ENCODE measurements at regions not wholly inside any gene's neighbourhood (a gene's known extent, or its start where the extent isn't known, plus 50 kb on each side); places are given as distances from the start of the nearest gene placed in this dataset.
"Not testable (repeated sequence)": the region's sequence is repeated elsewhere in the genome, so short reads cannot be mapped to it uniquely, and the experiment has no call there.

- in situ Hi-C loops (cut with HindIII; ENCODE audit: low pct_ligation_motif_present, low sequenced_read_pairs) = no loop called here
- no peak for DNase-seq
- TF ChIP-seq CTCF (IDR thresholded peaks at IDR 0.05; ENCODE audit: low read depth, low read length, missing control alignments) = no peak
- no peak overlapping the region for H3K27ac ChIP-seq
- no peaks in the 10 kb centered on the region for H3K36me3 ChIP-seq (replicated peaks)
- no peaks in the 10 kb centered on the region for H3K27me3 ChIP-seq (replicated peaks)
- H3K4me3 ChIP-seq (ENCODE audit: low read depth, low read length) = no peak overlapping the region
These were observed 379.9 kb downstream of the PIK3C3 start for GRCh38 chr18:42334931-42335330.

- Histone ChIP-seq H3K36me3 (replicated peaks) (no peaks in the 10 kb centered on the region), H3K27me3 (replicated peaks) (no peaks in the 10 kb centered on the region), H3K27ac (no peak overlapping the region), H3K4me3 (ENCODE audit: low read depth, low read length) (no peak overlapping the region)
- DNase-seq = no peak
- in situ Hi-C loops (cut with HindIII; ENCODE audit: low pct_ligation_motif_present, low sequenced_read_pairs) = no loop called here
- TF ChIP-seq CTCF (IDR thresholded peaks at IDR 0.05; ENCODE audit: low read depth, low read length, missing control alignments) = no peak
These were observed 381.1 kb downstream of the PIK3C3 start for GRCh38 chr18:42336139-42336538.

GRCh38 chr18:42337337-42337736 is 382.3 kb downstream of the PIK3C3 start:
- H3K4me3 ChIP-seq (ENCODE audit: low read depth, low read length); H3K36me3 ChIP-seq (replicated peaks); H3K27ac ChIP-seq; DNase-seq; H3K27me3 ChIP-seq (replicated peaks); in situ Hi-C loops (cut with HindIII; ENCODE audit: low pct_ligation_motif_present, low sequenced_read_pairs): not testable (repeated sequence)

- Histone ChIP-seq H3K36me3 (replicated peaks) (no peaks in the 10 kb centered on the region), H3K4me3 (ENCODE audit: low read depth, low read length) (no peak overlapping the region), H3K27ac (no peak overlapping the region), H3K27me3 (replicated peaks) (no peaks in the 10 kb centered on the region)
- no peak for TF ChIP-seq CTCF (IDR thresholded peaks at IDR 0.05; ENCODE audit: low read depth, low read length, missing control alignments)
- in situ Hi-C loops (cut with HindIII; ENCODE audit: low pct_ligation_motif_present, low sequenced_read_pairs) = no loop called here
- no peak for DNase-seq
These were observed 383.6 kb downstream of the PIK3C3 start for GRCh38 chr18:42338683-42339082.

- DNase-seq = no peak
- in situ Hi-C loops (cut with HindIII; ENCODE audit: low pct_ligation_motif_present, low sequenced_read_pairs) = no loop called here
- no peak for TF ChIP-seq CTCF (IDR thresholded peaks at IDR 0.05; ENCODE audit: low read depth, low read length, missing control alignments)
- no peak overlapping the region for H3K27ac ChIP-seq
- no peak overlapping the region for H3K4me3 ChIP-seq (ENCODE audit: low read depth, low read length)
- H3K36me3 ChIP-seq (replicated peaks) = no peaks in the 10 kb centered on the region
- H3K27me3 ChIP-seq (replicated peaks) = no peaks in the 10 kb centered on the region
These were observed 384.3 kb downstream of the PIK3C3 start for GRCh38 chr18:42339372-42339771.

GRCh38 chr18:42340423-42341009 is 385.5 kb downstream of the PIK3C3 start:
- no peaks in the 10 kb centered on the region for H3K27me3 ChIP-seq (replicated peaks)
- H3K27ac ChIP-seq = no peak overlapping the region
- TF ChIP-seq CTCF (IDR thresholded peaks at IDR 0.05; ENCODE audit: low read depth, low read length, missing control alignments) = no peak
- no peak overlapping the region for H3K4me3 ChIP-seq (ENCODE audit: low read depth, low read length)
- in situ Hi-C loops (cut with HindIII; ENCODE audit: low pct_ligation_motif_present, low sequenced_read_pairs) = no loop called here
- no peak for DNase-seq
- no peaks in the 10 kb centered on the region for H3K36me3 ChIP-seq (replicated peaks)

Data from brain microvascular endothelial cell (primary cell).